GM19397 (cell line): ENCODE measurements at regions not wholly inside any gene's neighbourhood (a gene's known extent, or its start where the extent isn't known, plus 50 kb on each side); places are given as distances from the start of the nearest gene placed in this dataset.
A peak's percentile ranks its signal among the peaks of the same experiment; 100 is the strongest.

ENCODE experiments used
- ATAC-seq: cut with Tn5 transposase; IDR thresholded peaks from one replicate; pipeline ENCODE4 v1.9.1; 2021; ENCODE audit warnings: mild to moderate bottlenecking, moderate library complexity; ENCODE audit not compliant: unreplicated experiment

DNA sequence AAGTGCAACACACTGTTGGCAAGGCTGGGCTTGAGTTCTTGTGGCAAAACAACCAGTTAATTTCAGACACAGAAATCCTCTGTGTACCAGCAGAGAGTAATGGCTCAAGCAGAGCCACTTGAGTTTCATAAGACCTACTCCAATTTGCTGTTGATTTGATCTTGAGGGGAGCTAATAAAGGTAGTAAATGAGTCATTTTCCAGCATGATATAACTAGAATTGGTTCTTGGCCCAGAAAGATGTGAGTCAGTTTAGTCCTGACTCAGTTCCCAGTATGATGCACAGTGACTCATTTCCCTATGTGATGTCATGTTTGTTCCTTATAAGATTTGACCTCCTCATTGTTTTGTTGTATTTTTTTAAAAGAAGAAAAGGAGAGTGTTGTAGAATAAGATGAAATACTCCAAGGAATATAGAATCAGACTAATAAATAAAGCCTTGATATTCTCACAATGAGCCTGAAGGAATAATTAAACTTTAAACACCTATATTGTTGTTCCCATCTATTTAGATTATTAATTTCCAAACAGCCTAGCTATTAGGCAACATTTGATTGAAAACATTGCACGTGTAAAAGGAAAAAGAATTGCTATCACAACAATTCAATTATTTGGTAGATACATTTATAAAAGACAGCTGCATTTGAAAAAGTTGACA is 186.2 kb downstream of the REEP3 start:
- peak; percentile 59 for ATAC-seq

DNA sequence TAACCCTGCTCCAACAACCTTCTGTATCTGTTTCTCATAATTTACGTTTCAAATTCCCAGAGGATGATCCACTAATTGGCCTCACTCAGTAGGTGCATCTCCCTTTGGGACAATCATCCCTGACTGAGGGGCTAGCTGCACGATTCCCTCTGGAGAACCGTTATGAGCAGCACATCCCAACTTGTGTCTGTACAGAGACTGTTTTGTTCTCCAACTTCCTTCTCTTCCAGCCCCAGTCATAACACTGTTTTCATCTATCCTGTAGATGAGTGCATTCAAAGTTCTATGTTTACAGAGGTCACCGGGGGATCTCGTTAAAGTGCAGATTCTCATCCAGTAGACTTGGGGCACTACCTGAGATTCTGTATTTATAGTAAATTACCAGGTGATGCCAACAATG is 187.2 kb downstream of the REEP3 start:
- ATAC-seq, result no peak

DNA sequence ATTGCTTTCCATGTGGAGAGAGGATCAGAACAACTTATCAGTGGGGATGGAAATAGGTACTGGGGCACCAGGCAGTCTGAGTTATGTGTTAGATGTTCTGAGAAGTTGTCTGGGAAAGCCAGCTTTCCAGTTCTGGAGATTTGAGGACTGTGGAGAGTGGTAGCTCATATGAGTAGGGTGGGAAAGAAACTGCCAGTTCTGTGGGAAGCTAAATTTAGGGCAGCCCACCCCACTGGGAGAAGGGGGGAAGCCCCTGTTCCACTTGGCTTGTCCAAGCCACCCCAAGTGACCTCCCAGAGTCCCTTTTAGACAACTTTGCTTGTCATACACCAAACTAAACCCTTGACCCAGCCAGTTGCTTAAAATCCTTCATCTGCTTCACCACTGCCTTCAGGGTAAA is 189.5 kb downstream of the REEP3 start:
- ATAC-seq, result no peak

DNA sequence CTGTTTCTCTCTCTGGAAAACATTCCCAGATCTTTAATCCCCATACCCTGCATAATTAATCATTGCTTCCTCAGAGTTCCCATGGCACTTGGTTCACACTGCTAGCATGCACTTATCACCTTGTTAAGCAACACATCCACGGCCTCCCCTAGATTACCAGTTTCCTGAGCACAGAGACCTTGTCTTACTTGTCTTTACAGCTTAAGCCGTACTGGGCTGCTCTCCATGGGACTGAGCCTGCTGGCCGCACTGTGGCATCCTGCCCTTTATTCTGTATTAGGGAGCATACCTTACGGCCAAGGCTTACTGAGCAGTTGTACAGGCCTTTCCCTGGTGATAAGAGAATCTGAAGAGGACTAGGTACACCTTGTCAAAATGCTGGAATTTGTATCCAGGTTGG is 190.2 kb downstream of the REEP3 start:
- no peak for ATAC-seq

DNA sequence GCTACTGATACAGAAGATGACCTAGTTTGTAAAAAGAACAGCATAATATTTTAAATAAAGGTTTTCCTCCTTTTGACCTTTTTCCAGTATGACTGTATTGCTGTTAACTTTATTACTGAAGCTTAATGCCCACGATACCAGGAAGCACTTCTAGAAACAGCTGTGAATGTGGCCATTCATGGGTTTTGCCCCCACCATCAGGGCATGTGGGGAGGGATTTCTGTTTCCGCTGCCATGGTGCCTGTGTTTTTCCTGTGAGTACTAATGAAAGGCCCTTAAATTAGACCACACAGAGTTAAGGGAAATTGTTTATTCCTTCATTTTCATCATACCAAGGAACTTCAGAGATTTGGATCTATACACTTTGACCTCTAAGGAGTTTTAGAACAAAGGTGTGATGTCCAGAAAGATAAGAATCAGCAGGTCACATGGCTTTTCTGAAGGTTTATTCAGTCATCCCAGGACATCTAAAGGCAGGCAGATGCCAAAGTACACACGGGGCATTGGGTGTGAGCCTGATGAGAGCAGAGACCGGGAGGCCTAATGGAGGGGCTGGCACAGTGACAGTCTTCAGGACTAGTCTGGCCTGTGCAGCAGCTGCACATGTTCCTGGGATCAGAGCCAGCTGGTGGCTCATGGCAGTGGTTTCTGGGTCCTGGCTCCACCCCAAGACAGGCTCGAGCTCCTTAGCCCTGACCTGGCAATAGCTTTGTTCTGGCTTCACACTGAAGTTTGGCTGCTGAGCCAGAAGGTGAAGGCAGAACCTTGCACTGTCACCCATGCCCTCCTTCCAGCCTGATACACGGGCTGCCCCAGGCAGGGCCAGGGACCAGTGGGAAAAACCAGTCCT is 190.9 kb downstream of the REEP3 start:
- ATAC-seq, result no peak

DNA sequence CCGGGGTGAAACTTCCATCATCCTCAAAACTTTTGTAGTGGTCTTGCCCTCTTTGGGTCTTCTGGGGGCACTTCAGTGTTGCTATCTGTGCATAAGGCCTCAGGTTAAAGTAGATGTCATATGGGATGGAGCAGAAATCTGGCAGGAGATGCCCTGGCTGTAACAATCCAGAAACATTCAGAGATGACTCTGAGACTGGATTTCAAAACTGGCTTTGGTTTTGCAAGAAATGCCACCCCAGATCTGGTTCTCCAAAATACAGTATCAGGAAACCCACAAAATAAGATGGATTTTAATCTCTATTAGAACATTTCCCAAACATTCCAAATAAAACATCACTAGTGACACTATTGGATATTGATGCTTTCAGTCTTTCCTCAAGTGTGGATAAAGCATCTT is 191.5 kb downstream of the REEP3 start:
- no peak for ATAC-seq

DNA sequence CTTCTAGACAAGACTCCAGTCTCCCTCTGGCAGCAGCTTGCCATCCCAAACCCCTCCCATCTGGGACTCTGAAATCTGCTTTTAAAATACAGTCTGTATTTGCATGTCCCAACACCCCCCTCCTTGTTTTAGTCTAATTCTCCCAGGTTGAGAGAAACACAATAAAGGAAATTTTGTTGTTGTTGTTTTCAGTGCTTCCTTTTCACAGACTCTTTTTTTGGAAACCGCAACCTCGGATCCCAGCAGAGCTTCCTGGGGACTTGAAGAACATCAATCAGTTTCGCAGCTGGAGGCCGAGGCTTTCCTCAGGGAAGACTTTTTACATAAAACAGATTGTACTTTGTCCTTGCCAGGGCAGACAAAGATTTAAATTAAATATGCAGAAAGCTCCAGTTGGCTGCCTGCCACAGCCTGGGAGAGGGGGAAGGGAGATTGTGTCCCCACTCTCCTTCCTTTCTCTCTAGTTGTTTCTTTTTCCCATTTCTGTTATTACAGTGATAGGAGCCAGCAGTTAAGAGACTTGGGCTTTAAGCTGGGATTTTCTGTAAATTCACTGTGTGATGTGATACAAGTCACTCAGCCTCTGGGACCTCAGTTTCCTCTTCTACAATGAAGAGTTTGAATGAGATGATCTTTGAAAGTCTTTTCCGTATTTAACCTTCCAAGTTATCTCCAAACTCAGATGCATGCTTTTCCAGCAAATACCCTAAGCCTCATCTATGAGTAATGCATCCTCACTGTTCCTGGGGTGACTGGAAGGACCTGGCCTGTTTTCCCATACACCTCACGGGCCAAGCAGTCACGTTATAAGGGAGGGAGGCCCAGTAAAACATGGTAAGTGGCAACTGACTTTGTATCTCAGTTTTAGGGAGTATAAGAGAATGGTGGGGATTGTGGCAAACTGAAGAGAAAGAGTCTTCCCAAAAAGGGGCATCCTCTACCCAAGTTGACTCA is 192.3 kb downstream of the REEP3 start:
- no peak for ATAC-seq

DNA sequence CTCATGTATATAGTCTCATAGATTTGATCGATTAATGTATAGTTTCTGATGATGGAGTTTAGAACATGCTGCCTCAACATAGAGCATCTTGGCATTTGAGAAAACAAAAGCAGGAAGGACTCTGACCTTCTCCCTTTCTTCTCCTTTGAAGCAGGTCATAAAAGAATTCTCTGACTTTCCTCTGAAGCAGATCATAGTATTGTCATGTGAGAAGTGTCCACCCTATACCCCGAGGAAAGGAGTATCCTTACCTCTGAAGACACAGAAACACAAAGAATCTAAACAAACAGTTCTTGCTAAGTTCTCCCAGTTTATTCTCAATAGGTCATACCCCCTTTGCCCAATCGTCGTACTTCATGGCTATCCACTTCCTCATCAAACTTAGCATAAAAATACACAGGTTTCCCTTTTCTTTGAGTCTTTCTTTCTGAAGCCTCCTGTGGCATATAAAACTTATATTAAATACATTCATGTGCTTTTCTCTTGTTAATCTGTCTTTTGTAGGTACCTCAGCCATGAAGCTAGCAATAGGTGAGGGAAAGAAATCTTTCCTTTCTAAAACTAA is 194.9 kb downstream of the REEP3 start:
- no peak for ATAC-seq

DNA sequence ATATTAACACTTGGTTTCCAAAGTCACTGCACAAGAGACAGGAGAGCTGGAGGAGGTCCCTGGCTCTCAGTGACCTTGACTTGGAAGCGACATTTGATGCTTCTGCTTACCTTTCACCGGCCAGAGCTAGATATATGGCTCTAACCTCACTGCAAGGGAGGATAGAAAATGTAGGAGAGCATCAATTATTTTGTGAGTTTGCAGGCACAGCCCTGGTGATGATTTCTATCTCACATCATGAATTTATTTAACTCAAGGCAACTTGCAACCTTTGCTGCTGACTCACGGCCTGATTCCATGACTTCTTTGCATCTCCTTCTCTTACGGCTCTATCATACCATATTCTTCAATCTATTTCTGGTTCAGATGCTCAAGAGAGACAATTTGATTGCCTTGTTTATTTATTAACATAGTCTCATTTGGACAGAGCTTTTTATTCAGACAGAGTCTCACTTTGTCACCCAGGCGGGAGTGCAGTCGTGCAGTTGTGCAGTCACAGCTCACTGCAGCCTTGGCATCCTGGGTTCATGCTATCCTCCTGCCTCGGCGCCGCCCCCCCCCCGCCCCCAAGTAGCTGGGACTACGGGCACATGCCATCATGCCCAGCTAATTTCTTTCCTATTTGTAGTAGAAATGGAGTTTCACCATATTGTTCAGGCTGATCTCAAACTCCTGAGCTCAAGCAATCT is 196.0 kb downstream of the REEP3 start:
- ATAC-seq, result no peak

DNA sequence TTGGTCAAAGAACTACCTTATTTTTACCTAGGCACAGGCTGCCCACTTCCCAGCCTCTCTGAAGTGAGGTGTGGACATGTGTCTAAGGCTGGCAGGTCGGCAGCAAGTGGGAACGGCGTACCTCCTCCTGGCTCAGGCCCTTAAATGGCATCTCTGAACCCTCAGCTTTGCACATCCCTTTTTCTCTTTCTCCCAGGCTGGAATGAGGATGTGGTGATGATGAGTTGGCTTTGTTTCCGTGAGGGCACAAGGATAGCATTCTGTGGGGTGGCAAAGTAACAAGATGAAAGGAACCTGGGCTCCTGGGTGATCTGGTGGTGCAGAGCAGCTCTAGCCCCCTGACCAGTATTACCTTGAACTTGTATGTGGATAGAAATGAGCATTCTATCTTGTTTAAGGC is 196.8 kb downstream of the REEP3 start:
- ATAC-seq, result no peak

DNA sequence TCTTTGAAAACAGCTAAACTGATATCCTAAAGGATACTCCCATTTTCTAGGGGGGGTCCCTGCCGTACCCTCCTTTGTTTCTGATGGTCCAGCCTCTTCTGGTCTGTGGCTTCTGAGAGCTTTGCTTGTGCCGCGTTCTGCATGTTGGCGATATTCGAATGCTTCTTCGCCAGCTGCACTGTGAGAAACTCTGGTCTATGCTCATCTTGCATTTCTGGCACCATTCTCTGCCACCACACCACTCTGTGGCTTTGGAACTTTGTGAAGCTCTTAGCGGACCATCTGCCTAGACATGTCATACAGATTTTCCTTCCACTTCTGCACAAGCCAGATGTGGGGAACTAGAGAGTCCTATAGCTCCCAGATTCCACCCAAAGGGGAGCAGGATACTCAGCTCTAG is 197.2 kb downstream of the REEP3 start:
- ATAC-seq, result no peak

DNA sequence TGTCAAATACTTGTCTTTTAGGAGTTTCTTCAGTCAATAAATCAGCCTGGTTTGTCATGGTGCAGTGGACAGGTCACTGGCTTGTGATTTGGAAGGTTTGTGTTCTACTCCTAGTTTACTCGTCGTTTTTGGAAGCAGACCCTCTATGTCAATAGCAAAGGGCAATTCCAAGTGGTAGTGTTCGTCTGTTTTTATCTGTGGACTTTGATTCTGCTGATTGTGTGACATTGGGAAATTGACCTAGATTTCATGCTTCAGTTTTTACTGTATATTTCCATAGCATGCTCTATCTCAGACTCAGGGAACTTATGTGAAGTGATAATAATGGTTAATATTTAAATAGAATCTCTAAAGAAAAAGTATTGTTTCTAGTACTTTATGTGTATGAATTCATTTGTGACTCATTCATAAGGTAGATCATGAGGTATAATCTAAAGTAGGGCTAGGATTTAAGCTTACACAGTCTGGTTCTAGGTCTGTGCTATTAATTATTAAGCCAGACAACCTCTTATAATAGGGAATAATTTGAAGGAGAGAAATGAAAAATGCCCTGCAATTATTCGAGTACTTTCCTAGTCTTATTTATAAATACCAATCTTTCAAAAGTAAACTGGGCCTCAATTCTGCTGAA is 198.1 kb downstream of the REEP3 start:
- ATAC-seq, result no peak

DNA sequence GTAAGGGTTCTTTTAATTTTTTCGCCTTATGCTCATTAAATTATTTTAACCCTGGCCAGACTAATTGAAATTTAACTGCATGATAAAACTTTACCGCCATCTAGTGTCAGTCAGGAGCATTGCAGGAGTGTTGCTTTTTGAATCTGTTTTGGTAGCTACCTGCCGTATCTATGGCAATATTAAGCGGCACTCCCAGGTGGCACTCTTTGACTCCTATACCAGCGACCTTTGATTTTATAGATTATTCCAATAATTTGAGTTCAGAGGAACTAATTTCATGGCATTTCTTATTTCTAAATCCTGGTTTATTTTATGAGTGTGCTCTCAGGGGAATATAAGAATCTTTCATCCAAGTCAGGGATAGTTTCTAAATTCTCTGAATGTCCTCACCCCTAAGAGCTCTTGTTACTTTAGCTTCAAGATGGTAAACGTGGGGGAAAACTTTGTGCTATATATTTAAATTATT is 198.9 kb downstream of the REEP3 start:
- peak; percentile 5 for ATAC-seq

DNA sequence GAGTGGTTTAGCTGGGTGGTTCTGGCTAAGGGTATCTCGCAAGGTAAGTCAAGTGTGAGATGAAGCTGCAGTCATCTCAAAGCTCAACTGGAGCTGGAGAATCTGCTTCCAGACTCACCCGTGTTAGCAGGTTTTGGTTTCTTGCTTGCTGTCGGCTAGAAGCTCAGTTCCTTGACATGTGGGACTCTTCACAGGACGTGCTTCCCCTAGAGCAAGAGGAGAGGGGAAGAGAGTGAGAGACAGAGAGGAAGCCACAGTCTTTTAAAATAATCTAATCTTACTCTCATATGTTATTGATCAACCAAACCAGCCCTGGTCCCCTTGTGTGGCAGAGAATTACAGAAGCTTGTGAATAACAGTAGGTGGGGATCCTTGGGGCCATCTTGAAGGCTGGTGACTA is 199.5 kb downstream of the REEP3 start:
- peak; percentile 58 for ATAC-seq

DNA sequence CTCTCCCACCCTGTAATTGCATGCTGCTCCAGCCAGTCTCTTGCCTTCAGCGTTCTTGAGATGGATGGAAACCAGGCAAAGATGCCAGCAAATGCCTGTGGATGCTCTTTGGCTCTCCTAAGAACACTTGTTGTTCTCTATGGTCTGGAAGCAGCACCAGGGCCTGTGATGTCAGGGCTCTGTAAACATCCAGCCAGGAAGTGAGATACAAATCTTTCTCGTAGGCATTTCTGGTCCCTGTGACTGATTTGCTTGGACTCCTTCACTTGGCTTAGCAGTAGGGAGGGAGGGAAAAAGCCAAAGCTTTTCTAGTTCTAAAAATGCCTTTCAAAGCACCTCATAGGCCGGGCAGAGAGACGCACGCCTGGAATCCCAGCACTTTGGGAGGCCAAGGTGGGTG is 201.3 kb downstream of the REEP3 start:
- ATAC-seq, result no peak

DNA sequence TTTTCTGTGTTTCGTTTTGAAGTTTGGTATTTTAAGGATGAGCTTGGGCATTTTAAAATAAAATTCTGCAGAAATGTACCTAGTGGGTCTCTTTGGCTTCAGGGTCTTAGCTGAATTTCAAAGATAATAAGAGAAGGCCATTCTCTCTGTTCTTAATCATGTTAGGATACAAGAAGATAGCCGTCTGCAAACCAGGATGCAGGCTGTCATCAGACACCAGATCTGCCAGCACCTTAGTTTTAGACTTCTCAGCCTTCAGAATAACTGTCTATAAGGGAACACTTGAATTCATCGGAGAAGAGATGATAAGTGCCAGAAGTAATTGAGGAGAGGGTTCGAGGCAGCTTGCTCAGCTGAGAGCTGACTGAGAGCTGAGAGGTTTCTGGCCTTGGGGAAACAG is 202.1 kb downstream of the REEP3 start:
- ATAC-seq, result no peak

DNA sequence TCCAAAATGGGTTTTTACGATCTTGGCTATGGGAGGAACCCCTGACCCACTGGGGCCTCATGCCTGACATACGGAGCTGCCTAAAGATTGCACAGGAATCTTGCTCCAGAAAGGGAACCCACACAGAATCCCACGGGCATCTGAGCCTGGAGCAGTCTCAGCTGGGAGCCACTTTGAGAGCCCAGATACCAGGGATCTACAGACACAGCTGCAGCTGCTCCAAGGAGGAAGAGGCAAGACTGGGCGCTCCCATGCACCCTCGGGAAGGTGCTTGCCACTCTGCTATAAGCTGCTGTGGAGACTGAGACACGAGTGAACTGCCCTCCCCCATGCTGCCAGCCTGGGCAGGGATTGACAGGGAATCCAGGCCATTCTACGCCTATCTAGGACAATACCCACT is 202.5 kb downstream of the REEP3 start:
- no peak for ATAC-seq

DNA sequence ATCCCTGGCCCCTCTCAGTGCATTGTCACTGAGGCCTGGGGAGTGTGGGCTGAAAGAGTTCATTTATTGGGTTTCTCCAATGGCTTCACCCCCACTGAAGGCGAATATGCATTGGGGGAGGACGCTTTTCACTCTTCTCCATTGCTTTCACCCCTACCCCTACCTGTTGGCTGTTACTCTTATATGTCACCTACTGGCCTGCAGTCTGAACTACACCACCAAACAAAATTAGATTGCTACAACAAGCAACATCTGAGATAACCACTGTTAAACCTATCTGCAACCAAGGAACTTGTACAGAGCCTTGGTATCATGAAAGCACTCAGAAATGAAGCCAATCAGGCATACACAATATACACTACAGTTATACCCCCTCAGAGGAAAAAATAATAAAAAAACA is 203.7 kb downstream of the REEP3 start:
- ATAC-seq, result no peak

DNA sequence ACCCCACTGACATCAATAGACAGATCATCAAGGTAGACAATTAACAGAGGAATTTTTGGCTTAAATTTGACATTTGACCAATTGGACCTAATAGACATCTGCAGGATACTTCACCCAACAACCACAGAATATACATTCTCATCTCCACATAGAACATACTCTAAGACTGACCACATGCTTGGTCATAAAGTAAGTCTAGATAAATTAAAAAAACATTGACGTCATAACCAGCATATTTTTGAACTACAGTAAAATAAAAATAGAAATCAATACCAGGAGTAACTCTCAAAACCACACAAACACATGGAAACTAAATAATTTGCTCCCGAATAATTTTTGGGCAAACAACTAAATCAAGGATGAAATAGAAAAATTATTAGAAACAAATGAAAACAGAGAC is 205.7 kb downstream of the REEP3 start:
- ATAC-seq, result no peak

DNA sequence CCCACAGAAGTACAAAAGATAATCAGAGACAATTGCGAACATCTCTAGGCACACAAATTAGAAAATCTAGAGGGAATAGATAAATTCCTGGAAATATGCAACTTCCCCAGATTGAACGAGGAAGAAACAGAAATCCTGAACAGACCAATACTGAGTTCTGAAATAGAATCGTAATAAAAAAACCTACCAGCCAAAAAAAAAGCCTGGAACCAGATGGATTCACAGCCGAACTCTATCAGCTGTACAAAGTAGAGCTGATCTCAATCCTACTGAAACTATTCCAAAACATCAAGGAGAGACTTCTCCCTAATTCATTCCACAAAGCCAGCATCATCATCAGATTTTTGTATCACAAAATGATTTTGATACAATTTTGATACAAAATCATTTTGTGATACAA is 206.4 kb downstream of the REEP3 start:
- no peak for ATAC-seq
